CD14-positive monocyte (primary cell): ENCODE measurements at regions not wholly inside any gene's neighbourhood (a gene's known extent, or its start where the extent isn't known, plus 50 kb on each side); places are given as distances from the start of the nearest gene placed in this dataset.

Source experiments
- DNase-seq, 3 donors: peaks; one replicate each; pipeline ENCODE4 v3.0.0-alpha.2; 2011 to 2022
- H2AFZ ChIP-seq: 2 replicates; pipeline ENCODE4 v1.6.0; 2012; ENCODE audit warnings: mild to moderate bottlenecking, low read depth, low read length, inconsistent platforms; ENCODE audit not compliant: insufficient read depth, poor library complexity, severe bottlenecking
- H3K27ac ChIP-seq, 2 donors: 1 replicate in 1 of 2; 2 replicates in 1 of 2; pipeline ENCODE4 v1.5.1; 2012 to 2013; ENCODE audit warnings: low read length in 2 of 2, control low read depth in 1 of 2, inconsistent platforms in 1 of 2, low read depth in 1 of 2, mild to moderate bottlenecking in 1 of 2
- H3K27me3 ChIP-seq, 2 donors: one replicate each; pipeline versions ENCODE4 v1.6.0 to v1.6.1; 2011 to 2013; ENCODE audit warnings: low read length in 2 of 2; ENCODE audit not compliant: control insufficient read depth in 2 of 2, insufficient read depth in 2 of 2
- H3K36me3 ChIP-seq, 2 donors: replicated peaks in 1 of 2; 1 replicate in 1 of 2; 2 replicates in 1 of 2; pipeline versions ENCODE4 v1.5.1 to v1.6.1; 2012 to 2013; ENCODE audit warnings: low read length in 2 of 2, control low read depth in 1 of 2, inconsistent platforms in 1 of 2, mild to moderate bottlenecking in 1 of 2; ENCODE audit not compliant: insufficient read depth in 2 of 2, control insufficient read depth in 1 of 2
- H3K4me1 ChIP-seq, 2 donors: 1 replicate in 1 of 2; 2 replicates in 1 of 2; pipeline versions ENCODE4 v1.5.1 to v1.6.1; 2012 to 2013; ENCODE audit warnings: low read length in 2 of 2, control low read depth in 1 of 2, inconsistent platforms in 1 of 2, mild to moderate bottlenecking in 1 of 2, moderate library complexity in 1 of 2; ENCODE audit not compliant: insufficient read depth in 2 of 2, control insufficient read depth in 1 of 2
- H3K4me2 ChIP-seq: replicated peaks from 2 replicates; pipeline ENCODE3; 2012; ENCODE audit warnings: low read length, moderate library complexity, mild to moderate bottlenecking; ENCODE audit not compliant: poor library complexity, severe bottlenecking; ENCODE audit errors: extremely low read depth
- H3K4me3 ChIP-seq, 3 experiments: fragments of 200-600 bp in 1 of 3; sonication (generic) in 1 of 3; replicated peaks in 1 of 3; 1 replicate in 2 of 3; 2 replicates in 1 of 3; pipeline ENCODE4 v1.5.1; 2011 to 2013; ENCODE audit warnings: low read length in 3 of 3, mild to moderate bottlenecking in 3 of 3, control low read depth in 2 of 3, low read depth in 2 of 3, inconsistent platforms in 1 of 3, moderate library complexity in 1 of 3
- H3K79me2 ChIP-seq: 2 replicates; pipeline ENCODE4 v1.6.0; 2012; ENCODE audit warnings: mild to moderate bottlenecking, control low read depth, inconsistent platforms, low read length, moderate library complexity; ENCODE audit not compliant: insufficient read depth
- H3K9ac ChIP-seq: 2 replicates; pipeline ENCODE4 v1.6.0; 2017; ENCODE audit warnings: low read length, mild to moderate bottlenecking; ENCODE audit not compliant: insufficient read depth, poor library complexity, severe bottlenecking
- H3K9me3 ChIP-seq, 2 donors: replicated peaks in 1 of 2; 1 replicate in 1 of 2; 2 replicates in 1 of 2; pipeline versions ENCODE4 v1.5.1 to v1.6.1; 2012 to 2013; ENCODE audit warnings: low read length in 2 of 2, control low read depth in 1 of 2; ENCODE audit not compliant: control insufficient read depth in 1 of 2, insufficient read depth in 1 of 2
- H4K20me1 ChIP-seq: 2 replicates; pipeline ENCODE4 v1.6.0; 2012; ENCODE audit warnings: mild to moderate bottlenecking, low read length, control low read depth, moderate library complexity; ENCODE audit not compliant: insufficient read depth
- H3K27ac Mint-ChIP-seq, 7 donors: one replicate each; pipeline ENCODE4 v1.8.0; 2020; ENCODE audit warnings: mild to moderate bottlenecking in 7 of 7, mixed read lengths in 7 of 7, moderate library complexity in 6 of 7, inconsistent platforms in 2 of 7
- H3K27me3 Mint-ChIP-seq, 3 donors: one replicate each; pipeline ENCODE4 v1.8.0; 2021 to 2022; ENCODE audit warnings: low read depth in 3 of 3, mild to moderate bottlenecking in 3 of 3, mixed read lengths in 3 of 3, moderate library complexity in 3 of 3, inconsistent platforms in 1 of 3
- H3K36me3 Mint-ChIP-seq, 2 donors: one replicate each; pipeline ENCODE4 v1.8.0; 2020; ENCODE audit warnings: mixed read lengths in 2 of 2, inconsistent platforms in 1 of 2, mild to moderate bottlenecking in 1 of 2
- H3K4me1 Mint-ChIP-seq: one replicate; pipeline ENCODE4 v1.8.0; 2020; ENCODE audit warnings: mild to moderate bottlenecking, mixed read lengths
- H3K4me3 Mint-ChIP-seq, 2 donors: one replicate each; pipeline ENCODE4 v1.8.0; 2020; ENCODE audit warnings: mild to moderate bottlenecking in 2 of 2, mixed read lengths in 2 of 2, moderate library complexity in 1 of 2
- H3K9me3 Mint-ChIP-seq, 7 donors: one replicate each; pipeline ENCODE4 v1.8.0; 2020 to 2022; ENCODE audit warnings: mixed read lengths in 7 of 7, mild to moderate bottlenecking in 6 of 7, moderate library complexity in 6 of 7, inconsistent platforms in 2 of 7
- WGBS: methylation state at CpG from one replicate; pipeline ENCODE4 v1.1.5; 2013; ENCODE audit warnings: missing lambda C conversion rate; ENCODE audit not compliant: insufficient coverage; 5-methylcytosine and 5-hydroxymethylcytosine counted together
- intact Hi-C, 2 donors: fragments of 100-400 bp; cut with micrococcal nuclease; formaldehyde crosslinking; loops; one replicate each; pipeline versions ENCODE4 v1.15.0 to v1.15.1; 2023
- TF ChIP-seq, protein P1 (sequence below): fragments of 200-600 bp; IDR thresholded peaks from one replicate; pipeline ENCODE4 v1.8.0; 2022; ENCODE audit warnings: antibody characterized with exemption, mild to moderate bottlenecking

DNA sequence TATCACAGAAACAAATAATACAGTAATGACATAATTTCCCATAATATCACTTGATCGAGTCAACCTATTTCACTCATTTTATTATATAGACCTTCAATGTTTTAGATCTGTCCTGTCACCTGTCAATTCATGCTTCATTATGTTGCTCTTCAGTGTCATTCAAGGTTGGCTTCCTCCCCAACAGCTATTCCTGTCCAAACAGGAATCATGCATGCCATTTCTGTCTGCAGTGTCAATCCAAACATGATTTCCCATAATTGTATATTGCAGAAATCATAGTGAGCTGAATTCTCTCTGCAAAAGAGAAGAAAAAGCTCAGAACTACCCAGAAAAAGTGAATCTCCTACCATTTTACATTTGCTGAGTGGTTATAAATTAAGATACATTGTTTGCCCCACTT lies 628.6 kb downstream of the NR4A2 start:
- Mint-ChIP-seq H3K36me3 (no peaks in the 10 kb centered on the region), H3K4me3 (no peak overlapping the region), H3K27me3 (peaks cover 0 to 1% (median 0%) of the 10 kb centered on the region in 3 donors), H3K27ac (no peak overlapping the region), H3K9me3 (no peaks in the 10 kb centered on the region), H3K4me1 (no peaks in the 10 kb centered on the region)
- Histone ChIP-seq H3K27me3 (no peaks in the 10 kb centered on the region), H3K79me2 (no peaks in the 10 kb centered on the region), H3K4me2 (no peak overlapping the region), H3K4me1 (no peaks in the 10 kb centered on the region), H3K36me3 (no peaks in the 10 kb centered on the region), H4K20me1 (no peaks in the 10 kb centered on the region), H3K4me3 (no peak overlapping the region), H3K9ac (no peak overlapping the region), H2AFZ (no peak overlapping the region), H3K27ac (no peak overlapping the region), H3K9me3 (no peaks in the 10 kb centered on the region)
- 100% methylated on average over 1 of the region's 1 CpG for WGBS
- DNase-seq, result no peak
- intact Hi-C loops, result no loop called here
- TF ChIP-seq, protein P1, sequence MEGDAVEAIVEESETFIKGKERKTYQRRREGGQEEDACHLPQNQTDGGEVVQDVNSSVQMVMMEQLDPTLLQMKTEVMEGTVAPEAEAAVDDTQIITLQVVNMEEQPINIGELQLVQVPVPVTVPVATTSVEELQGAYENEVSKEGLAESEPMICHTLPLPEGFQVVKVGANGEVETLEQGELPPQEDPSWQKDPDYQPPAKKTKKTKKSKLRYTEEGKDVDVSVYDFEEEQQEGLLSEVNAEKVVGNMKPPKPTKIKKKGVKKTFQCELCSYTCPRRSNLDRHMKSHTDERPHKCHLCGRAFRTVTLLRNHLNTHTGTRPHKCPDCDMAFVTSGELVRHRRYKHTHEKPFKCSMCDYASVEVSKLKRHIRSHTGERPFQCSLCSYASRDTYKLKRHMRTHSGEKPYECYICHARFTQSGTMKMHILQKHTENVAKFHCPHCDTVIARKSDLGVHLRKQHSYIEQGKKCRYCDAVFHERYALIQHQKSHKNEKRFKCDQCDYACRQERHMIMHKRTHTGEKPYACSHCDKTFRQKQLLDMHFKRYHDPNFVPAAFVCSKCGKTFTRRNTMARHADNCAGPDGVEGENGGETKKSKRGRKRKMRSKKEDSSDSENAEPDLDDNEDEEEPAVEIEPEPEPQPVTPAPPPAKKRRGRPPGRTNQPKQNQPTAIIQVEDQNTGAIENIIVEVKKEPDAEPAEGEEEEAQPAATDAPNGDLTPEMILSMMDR, result no peak

DNA sequence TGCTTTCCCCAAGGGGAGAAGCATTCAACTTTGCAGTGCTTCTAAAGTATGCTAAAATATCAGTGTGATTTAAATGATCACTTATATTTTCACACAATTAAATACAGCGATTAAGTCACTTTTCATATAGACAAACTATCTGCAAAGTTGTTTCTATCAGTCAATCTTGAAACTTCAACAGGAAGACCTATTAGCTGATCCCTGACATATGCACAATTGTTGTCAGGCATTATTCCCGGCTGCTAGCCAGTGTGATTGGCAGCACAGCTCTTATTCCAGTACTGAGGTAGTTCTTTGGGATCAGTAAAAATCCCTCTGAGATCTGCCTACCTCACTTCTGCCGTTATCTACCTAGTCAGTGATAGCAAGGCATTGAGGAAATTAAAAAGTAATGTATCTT lies 629.5 kb downstream of the NR4A2 start:
- DNase-seq, result no peak
- Mint-ChIP-seq H3K9me3 (no peaks in the 10 kb centered on the region), H3K27me3 (peaks cover 0 to 1% (median 0%) of the 10 kb centered on the region in 3 donors), H3K4me1 (no peaks in the 10 kb centered on the region), H3K4me3 (no peak overlapping the region), H3K27ac (no peak overlapping the region), H3K36me3 (no peaks in the 10 kb centered on the region)
- intact Hi-C loops, result no loop called here
- WGBS, result no CpG with 5 or more reads among the region's 3 CpGs
- H3K4me3 ChIP-seq, result no peak overlapping the region
- no peak overlapping the region for H3K4me2 ChIP-seq
- no peak overlapping the region for H3K9ac ChIP-seq
- H3K27ac ChIP-seq, result no peak overlapping the region
- no peaks in the 10 kb centered on the region for H3K79me2 ChIP-seq
- H3K27me3 ChIP-seq, result no peaks in the 10 kb centered on the region
- H4K20me1 ChIP-seq, result no peaks in the 10 kb centered on the region
- no peaks in the 10 kb centered on the region for H3K9me3 ChIP-seq
- no peaks in the 10 kb centered on the region for H3K36me3 ChIP-seq
- H2AFZ ChIP-seq, result no peak overlapping the region
- H3K4me1 ChIP-seq, result no peaks in the 10 kb centered on the region
- TF ChIP-seq, protein P1, result no peak
